AG04449 (cell line): ENCODE measurements at regions not wholly inside any gene's neighbourhood (a gene's known extent, or its start where the extent isn't known, plus 50 kb on each side); places are given as distances from the start of the nearest gene placed in this dataset.

Source experiments
- CTCF ChIA-PET: fragments of 350-600 bp; formaldehyde crosslinking; extraction: SDS; loops from one replicate; lab custom pipeline; 2021; ENCODE audit warnings: antibody characterized with exemption; lab: Yijun Ruan, JAX
- POLR2A ChIA-PET: fragments of 400-600, 350-600 bp; formaldehyde crosslinking; extraction: SDS; loops from one replicate; lab custom pipeline; 2020; ENCODE audit warnings: antibody characterized with exemption, inconsistent platforms; lab: Yijun Ruan, JAX
- DNase-seq: peaks from one replicate; pipeline ENCODE4 v3.0.0-alpha.2; 2010; ENCODE audit warnings: low read depth, low spot score
- H3K4me3 ChIP-seq: 2 replicates; pipeline ENCODE4 v1.5.1; 2011; ENCODE audit warnings: low read depth, mild to moderate bottlenecking, control low read depth, low read length
- CTCF ChIP-seq: IDR thresholded peaks from one replicate; pipeline ENCODE4 v1.5.1; 2011; ENCODE audit warnings: mild to moderate bottlenecking, moderate library complexity, low read length, control low read depth, inconsistent platforms; ENCODE audit not compliant: insufficient read depth; ENCODE audit errors: missing control alignments

- POLR2A ChIA-PET = no interaction called here
- no peak for TF ChIP-seq CTCF
- H3K4me3 ChIP-seq = no peak overlapping the region
- DNase-seq = no peak
- CTCF ChIA-PET = interaction anchor here (1.3 kb wide), 1 partner anchor 11 kb away, joined by 4 read pairs; no protein-coding TSS in a partner anchor
These were observed 194.3 kb upstream of the PGRMC2 start for GRCh38 chr4:128481752-128482480.

GRCh38 chr4:128480945-128481344 lies 193.3 kb upstream of the PGRMC2 start:
- TF ChIP-seq CTCF = no peak
- no peak for DNase-seq
- ChIA-PET POLR2A (no interaction called here), CTCF (interaction anchor here (1.5 kb wide), 1 partner anchor 11 kb away, joined by 4 read pairs; no protein-coding TSS in a partner anchor)
- H3K4me3 ChIP-seq = no peak overlapping the region

- CTCF ChIA-PET = interaction anchor here (0.9 kb wide), 2 partner anchors 23 to 332 kb away, joined by 3 read pairs; partner anchors contain the start of gene JADE1
- POLR2A ChIA-PET = no interaction called here
- DNase-seq = no peak
- TF ChIP-seq CTCF = no peak
- H3K4me3 ChIP-seq = no peak overlapping the region
These were observed 189.9 kb upstream of the PGRMC2 start for GRCh38 chr4:128477540-128477939.

- POLR2A ChIA-PET = no interaction called here
- CTCF ChIA-PET = no interaction called here
- DNase-seq = no peak
- no peak overlapping the region for H3K4me3 ChIP-seq
- TF ChIP-seq CTCF = no peak
These were observed 188.0 kb upstream of the PGRMC2 start for GRCh38 chr4:128475597-128475996.

GRCh38 chr4:128471576-128471975 lies 184.0 kb upstream of the PGRMC2 start:
- no peak for TF ChIP-seq CTCF
- DNase-seq = no peak
- POLR2A ChIA-PET = interaction anchor here (0.6 kb wide), 2 partner anchors 107 to 177 kb away, joined by 3 read pairs; no protein-coding TSS in a partner anchor

GRCh38 chr4:128470492-128471053 lies 183.0 kb upstream of the PGRMC2 start:
- CTCF ChIA-PET = interaction anchor here (0.9 to 2.2 kb wide), 5 partner anchors 10 to 24 kb away, joined by 3 to 11 read pairs (median 4); no protein-coding TSS in a partner anchor
- no peak for TF ChIP-seq CTCF
- no peak overlapping the region for H3K4me3 ChIP-seq
- no peak for DNase-seq
- POLR2A ChIA-PET = no interaction called here

More at GRCh38 chr4:128471576-128471975, 184.0 kb upstream of the PGRMC2 start:
- no peak overlapping the region for H3K4me3 ChIP-seq
- CTCF ChIA-PET = interaction anchor here (0.5 to 1.9 kb wide), 3 partner anchors 11 to 178 kb away, joined by 3 to 6 read pairs (median 4); no protein-coding TSS in a partner anchor
